Sigmoid colon (tissue), 6 donors: ENCODE measurements at regions not wholly inside any gene's neighbourhood (a gene's known extent, or its start where the extent isn't known, plus 50 kb on each side); places are given as distances from the start of the nearest gene placed in this dataset.
"Not testable (repeated sequence)": the region's sequence is repeated elsewhere in the genome, so short reads cannot be mapped to it uniquely, and the experiment has no call there.

Source experiments
- DNase-seq: peaks from one replicate; pipeline ENCODE4 v3.0.0-alpha.2; 2019
- H3K27ac ChIP-seq, 4 donors: fragments of 200-600 bp; sonication (generic); one replicate each; pipeline ENCODE4 v1.5.1; 2016 to 2019; ENCODE audit warnings: mild to moderate bottlenecking in 1 of 4
- H3K27me3 ChIP-seq, 3 donors: fragments of 200-600 bp; sonication (generic); one replicate each; pipeline ENCODE4 v1.5.1; 2019; ENCODE audit warnings: mild to moderate bottlenecking in 1 of 3
- H3K36me3 ChIP-seq, 4 donors: fragments of 200-600 bp; sonication (generic); one replicate each; pipeline ENCODE4 v1.5.1; 2016 to 2019
- H3K4me1 ChIP-seq, 4 donors: fragments of 200-600 bp; sonication (generic); one replicate each; pipeline ENCODE4 v1.5.1; 2017 to 2019
- H3K4me3 ChIP-seq, 4 donors: fragments of 200-600 bp; sonication (generic); one replicate each; pipeline ENCODE4 v1.5.1; 2017 to 2019; ENCODE audit warnings: mild to moderate bottlenecking in 2 of 4, moderate library complexity in 1 of 4
- H3K9me3 ChIP-seq, 4 donors: fragments of 200-600 bp in 3 of 4; sonication (generic) in 3 of 4; one replicate each; pipeline versions ENCODE4 v1.5.1 to v1.6.1; 2013 to 2019
- CTCF ChIP-seq, 4 experiments: fragments of 450-650 bp in 3 of 4; fragments of 200-600 bp in 1 of 4; IDR thresholded peaks; one replicate each; pipeline ENCODE4 v1.5.1; 2016 to 2019; ENCODE audit warnings: antibody characterized with exemption in 4 of 4, mild to moderate bottlenecking in 3 of 4, moderate library complexity in 2 of 4
- EP300 ChIP-seq, 4 donors: sonication (generic); formaldehyde crosslinking; IDR thresholded peaks; one replicate each; pipeline ENCODE4 v1.6.1; 2017; ENCODE audit warnings: antibody characterized with exemption in 4 of 4
- POLR2A ChIP-seq, 2 donors: fragments of 450-650 bp; IDR thresholded peaks; one replicate each; pipeline ENCODE4 v1.6.1; 2016; ENCODE audit warnings: antibody characterized with exemption in 2 of 2, mild to moderate bottlenecking in 2 of 2, moderate library complexity in 2 of 2
- POLR2AphosphoS5 ChIP-seq, 4 donors: sonication (generic); formaldehyde crosslinking; IDR thresholded peaks; one replicate each; pipeline ENCODE4 v1.6.1; 2017; ENCODE audit warnings: antibody characterized with exemption in 4 of 4
- WGBS, 2 donors: extraction: QIAGEN DNeasy Blood & Tissue Kit; methylation state at CpG; one replicate each; pipeline ENCODE4 v1.1.7; 2013; 5-methylcytosine and 5-hydroxymethylcytosine counted together
- intact Hi-C: fragments of 100-400 bp; cut with DNase I; formaldehyde crosslinking; loops from one replicate; pipeline ENCODE4 v1.15.1; 2023
- donor health status: healthy with polysubstance abuse.
- donor health status: healthy.

- no peaks in the 10 kb centered on the region for H3K27me3 ChIP-seq
- H3K36me3 ChIP-seq, result no peaks in the 10 kb centered on the region
- intact Hi-C loops, result no loop called here
- 69 to 78% methylated on average over 3 of the region's 3 CpGs for WGBS, 2 donors
- H3K9me3 ChIP-seq, result no peaks in the 10 kb centered on the region
- TF ChIP-seq EP300 (IDR thresholded peaks at IDR 0.05) (no peak), CTCF (IDR thresholded peaks at IDR 0.05) (no peak), POLR2AphosphoS5 (IDR thresholded peaks at IDR 0.05) (no peak), POLR2A (IDR thresholded peaks at IDR 0.05) (no peak)
- no peak overlapping the region for H3K27ac ChIP-seq
- no peaks in the 10 kb centered on the region for H3K4me1 ChIP-seq
- no peak overlapping the region for H3K4me3 ChIP-seq
- DNase-seq, result no peak
Measured at GRCh38 chr3:168693870-168694269, 598.1 kb upstream of the GOLIM4 start.

GRCh38 chr3:168688267-168688666 is 592.5 kb upstream of the GOLIM4 start:
- Histone ChIP-seq H3K4me3 (no peak overlapping the region), H3K4me1 (no peaks in the 10 kb centered on the region), H3K27me3 (no peaks in the 10 kb centered on the region), H3K9me3 (no peaks in the 10 kb centered on the region), H3K27ac (no peak overlapping the region), H3K36me3 (no peaks in the 10 kb centered on the region)
- WGBS, 2 donors, result 67 to 72% methylated on average over 5 of the region's 5 CpGs
- DNase-seq, result no peak
- intact Hi-C loops, result no loop called here
- TF ChIP-seq CTCF (IDR thresholded peaks at IDR 0.05), result no peak
- TF ChIP-seq POLR2A (IDR thresholded peaks at IDR 0.05), result no peak
- no peak for TF ChIP-seq POLR2AphosphoS5 (IDR thresholded peaks at IDR 0.05)
- no peak for TF ChIP-seq EP300 (IDR thresholded peaks at IDR 0.05)

GRCh38 chr3:168684519-168684918 is 588.8 kb upstream of the GOLIM4 start:
- H3K36me3 ChIP-seq, result no peaks in the 10 kb centered on the region
- DNase-seq, result no peak
- intact Hi-C loops, result no loop called here
- TF ChIP-seq POLR2AphosphoS5 (IDR thresholded peaks at IDR 0.05), result no peak
- TF ChIP-seq CTCF (IDR thresholded peaks at IDR 0.05), result no peak
- no peak for TF ChIP-seq POLR2A (IDR thresholded peaks at IDR 0.05)
- no peak for TF ChIP-seq EP300 (IDR thresholded peaks at IDR 0.05)
- H3K27me3 ChIP-seq, result no peaks in the 10 kb centered on the region
- H3K4me3 ChIP-seq, result no peak overlapping the region
- H3K4me1 ChIP-seq, result no peaks in the 10 kb centered on the region
- H3K9me3 ChIP-seq, result no peaks in the 10 kb centered on the region
- 83 to 91% methylated on average over 6 of the region's 6 CpGs for WGBS, 2 donors
- no peak overlapping the region for H3K27ac ChIP-seq

- Histone ChIP-seq H3K4me1 (no peaks in the 10 kb centered on the region), H3K27me3 (no peaks in the 10 kb centered on the region), H3K9me3 (no peaks in the 10 kb centered on the region), H3K4me3 (no peak overlapping the region), H3K36me3 (no peaks in the 10 kb centered on the region), H3K27ac (no peak overlapping the region)
- DNase-seq, result no peak
- 89 to 92% methylated on average over 1 of the region's 1 CpG for WGBS, 2 donors
- intact Hi-C loops, result no loop called here
- TF ChIP-seq POLR2AphosphoS5 (IDR thresholded peaks at IDR 0.05) (no peak), CTCF (IDR thresholded peaks at IDR 0.05) (no peak)
Measured at GRCh38 chr3:168678730-168679129, 583.0 kb upstream of the GOLIM4 start.

- no peak for TF ChIP-seq POLR2AphosphoS5 (IDR thresholded peaks at IDR 0.05)
- no peak for TF ChIP-seq CTCF (IDR thresholded peaks at IDR 0.05)
- TF ChIP-seq POLR2A (IDR thresholded peaks at IDR 0.05), result no peak
- no peak for TF ChIP-seq EP300 (IDR thresholded peaks at IDR 0.05)
- Histone ChIP-seq H3K9me3 (no peaks in the 10 kb centered on the region), H3K4me1 (no peaks in the 10 kb centered on the region), H3K36me3 (no peaks in the 10 kb centered on the region), H3K27me3 (no peaks in the 10 kb centered on the region), H3K4me3 (no peak overlapping the region), H3K27ac (no peak overlapping the region)
- intact Hi-C loops, result no loop called here
- WGBS, 2 donors, result 19 to 66% methylated on average over 5 of the region's 5 CpGs
- DNase-seq, result no peak
Measured at GRCh38 chr3:168671091-168671490, 575.4 kb upstream of the GOLIM4 start.

- H3K4me1 ChIP-seq, H3K9me3 ChIP-seq, H3K27ac ChIP-seq, H3K27me3 ChIP-seq, DNase-seq, H3K36me3 ChIP-seq, H3K4me3 ChIP-seq, intact Hi-C loops: not testable (repeated sequence)
- 87 to 92% methylated on average over 6 of the region's 6 CpGs for WGBS, 2 donors
Measured at GRCh38 chr3:168660879-168661657, 565.3 kb upstream of the GOLIM4 start.
